ENCODE measurements at regions not wholly inside any gene's neighbourhood (a gene's known extent, or its start where the extent isn't known, plus 50 kb on each side); places are given as distances from the start of the nearest gene placed in this dataset.

GRCh38 chr7:53947732-53948131 is 594.4 kb upstream of the VSTM2A start:
- TF ChIP-seq, protein P1, sequence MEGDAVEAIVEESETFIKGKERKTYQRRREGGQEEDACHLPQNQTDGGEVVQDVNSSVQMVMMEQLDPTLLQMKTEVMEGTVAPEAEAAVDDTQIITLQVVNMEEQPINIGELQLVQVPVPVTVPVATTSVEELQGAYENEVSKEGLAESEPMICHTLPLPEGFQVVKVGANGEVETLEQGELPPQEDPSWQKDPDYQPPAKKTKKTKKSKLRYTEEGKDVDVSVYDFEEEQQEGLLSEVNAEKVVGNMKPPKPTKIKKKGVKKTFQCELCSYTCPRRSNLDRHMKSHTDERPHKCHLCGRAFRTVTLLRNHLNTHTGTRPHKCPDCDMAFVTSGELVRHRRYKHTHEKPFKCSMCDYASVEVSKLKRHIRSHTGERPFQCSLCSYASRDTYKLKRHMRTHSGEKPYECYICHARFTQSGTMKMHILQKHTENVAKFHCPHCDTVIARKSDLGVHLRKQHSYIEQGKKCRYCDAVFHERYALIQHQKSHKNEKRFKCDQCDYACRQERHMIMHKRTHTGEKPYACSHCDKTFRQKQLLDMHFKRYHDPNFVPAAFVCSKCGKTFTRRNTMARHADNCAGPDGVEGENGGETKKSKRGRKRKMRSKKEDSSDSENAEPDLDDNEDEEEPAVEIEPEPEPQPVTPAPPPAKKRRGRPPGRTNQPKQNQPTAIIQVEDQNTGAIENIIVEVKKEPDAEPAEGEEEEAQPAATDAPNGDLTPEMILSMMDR (IDR thresholded peaks at IDR 0.05): no peak
- TF ChIP-seq POLR2A (IDR thresholded peaks at IDR 0.05): no peak
